GM21360 (cell line): ENCODE measurements at regions not wholly inside any gene's neighbourhood (a gene's known extent, or its start where the extent isn't known, plus 50 kb on each side); places are given as distances from the start of the nearest gene placed in this dataset.
"Not testable (repeated sequence)": the region's sequence is repeated elsewhere in the genome, so short reads cannot be mapped to it uniquely, and the experiment has no call there.

Source experiments
- ATAC-seq: cut with Tn5 transposase; IDR thresholded peaks from one replicate; pipeline ENCODE4 v1.9.1; 2021; ENCODE audit warnings: mild to moderate bottlenecking, moderate library complexity; ENCODE audit not compliant: unreplicated experiment

- no peak for ATAC-seq
Measured at GRCh38 chr21:35548904-35549615, 500.0 kb upstream of the RUNX1 start.

GRCh38 chr21:35547946-35548774 is 499.1 kb upstream of the RUNX1 start:
- no peak for ATAC-seq

- no peak for ATAC-seq
Measured at GRCh38 chr21:35543746-35544145, 494.6 kb upstream of the RUNX1 start.

DNA sequence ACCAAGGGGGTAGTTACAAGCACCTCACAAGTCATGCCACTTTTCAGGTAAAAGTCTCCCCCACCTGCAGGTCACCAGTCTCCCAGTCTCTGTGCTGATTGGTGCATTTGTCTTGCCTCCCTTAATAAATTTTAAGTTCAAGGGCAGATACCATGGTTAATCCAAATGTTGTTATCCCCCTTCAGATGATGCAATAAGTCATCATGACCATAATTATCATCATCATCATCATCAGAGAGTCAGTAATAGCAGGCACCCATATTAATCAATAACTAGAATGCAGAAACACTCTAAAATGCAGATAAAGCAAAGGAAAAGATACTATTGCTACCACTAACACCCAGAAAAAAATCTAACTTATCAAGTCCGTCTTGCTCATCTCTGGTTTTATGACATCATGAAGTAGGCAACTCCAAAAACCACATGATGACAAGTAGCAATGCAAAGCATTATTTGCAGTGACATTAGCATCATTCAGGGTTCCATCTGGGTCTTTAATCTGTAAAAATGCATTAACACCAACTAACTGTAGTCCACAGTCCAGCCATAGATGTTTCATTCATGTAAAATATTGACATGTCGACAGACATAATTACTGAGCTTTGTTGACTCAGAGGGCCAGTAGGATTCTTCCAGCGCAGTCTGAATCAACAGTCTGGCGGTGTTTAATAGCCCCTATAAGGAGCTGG is 492.0 kb upstream of the RUNX1 start:
- ATAC-seq: no peak

- no peak for ATAC-seq
Measured at GRCh38 chr21:35538386-35538785, 489.3 kb upstream of the RUNX1 start.

- no peak for ATAC-seq
Measured at GRCh38 chr21:35537604-35538003, 488.5 kb upstream of the RUNX1 start.

DNA sequence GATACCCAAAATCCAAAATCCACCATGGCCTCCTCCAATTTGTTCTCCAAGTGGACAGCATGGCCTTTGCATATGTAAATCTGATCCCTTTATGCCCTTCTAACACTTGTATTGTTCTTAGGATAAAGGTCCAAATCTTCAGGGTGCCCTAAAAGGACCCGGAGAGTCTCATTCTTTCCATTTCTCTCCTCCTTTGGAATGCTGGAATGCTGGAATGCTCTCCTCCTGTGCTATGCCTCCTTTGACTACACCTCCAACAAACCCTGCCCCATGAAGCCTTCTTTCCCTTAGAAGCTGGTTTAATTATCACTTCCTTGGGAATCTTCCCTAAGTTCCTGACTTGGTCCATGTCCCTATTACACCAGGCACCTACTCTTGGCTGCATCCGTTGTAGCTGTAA is 484.8 kb upstream of the RUNX1 start:
- ATAC-seq: no peak

- no peak for ATAC-seq
Measured at GRCh38 chr21:35530766-35531165, 481.7 kb upstream of the RUNX1 start.

DNA sequence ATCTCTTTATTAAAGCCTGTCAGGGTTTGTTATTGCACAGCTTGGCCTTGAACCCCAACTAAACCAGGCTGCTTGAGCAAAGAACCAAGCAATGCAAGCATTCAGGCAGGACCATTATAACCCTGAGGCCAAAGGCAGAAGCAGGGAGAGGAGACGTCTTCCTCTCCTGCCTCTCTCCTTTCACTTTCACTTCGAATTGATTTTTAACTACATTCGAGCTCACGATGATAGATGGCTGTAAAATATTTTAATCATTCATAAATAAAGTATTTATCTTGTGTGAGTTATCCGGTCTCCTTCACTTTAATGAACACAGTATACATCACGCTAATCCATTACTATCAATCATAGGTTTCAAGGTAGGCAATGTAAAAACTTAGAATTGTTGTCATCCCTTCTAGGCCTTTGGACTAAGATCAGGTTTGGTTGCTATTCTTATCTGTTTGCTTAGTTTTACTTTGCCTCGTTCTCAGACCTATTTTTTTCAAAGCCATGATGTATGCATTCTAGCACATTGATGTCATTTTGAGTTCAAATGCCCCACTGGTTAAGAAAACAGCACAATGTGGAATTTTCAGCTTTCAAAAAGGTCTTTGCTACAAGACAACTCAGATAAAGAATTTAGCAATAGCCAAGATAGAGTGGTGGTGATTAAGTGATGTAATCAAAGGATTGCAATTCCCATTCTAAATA is 480.2 kb upstream of the RUNX1 start:
- ATAC-seq: no peak

GRCh38 chr21:35528116-35529042 is 479.3 kb upstream of the RUNX1 start:
- no peak for ATAC-seq

DNA sequence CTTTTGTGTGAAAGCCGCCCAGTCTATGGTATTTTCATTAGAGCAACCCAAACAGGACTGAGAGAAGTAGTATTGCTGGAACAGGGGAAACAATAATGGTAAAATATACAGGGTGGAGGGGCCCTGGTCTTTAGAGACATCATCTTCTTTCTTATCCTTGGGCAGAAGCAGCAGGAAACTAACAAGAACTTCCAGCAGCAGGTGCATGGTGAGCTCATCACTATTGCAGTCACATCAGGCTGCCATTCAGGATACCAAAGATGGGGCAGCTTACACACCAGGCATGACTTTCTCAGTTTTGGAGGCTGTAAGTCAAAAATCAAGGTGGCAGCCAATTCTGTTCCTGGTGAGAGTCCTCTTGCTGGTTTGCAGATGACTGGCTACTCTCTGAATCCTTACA is 478.3 kb upstream of the RUNX1 start:
- no peak for ATAC-seq

DNA sequence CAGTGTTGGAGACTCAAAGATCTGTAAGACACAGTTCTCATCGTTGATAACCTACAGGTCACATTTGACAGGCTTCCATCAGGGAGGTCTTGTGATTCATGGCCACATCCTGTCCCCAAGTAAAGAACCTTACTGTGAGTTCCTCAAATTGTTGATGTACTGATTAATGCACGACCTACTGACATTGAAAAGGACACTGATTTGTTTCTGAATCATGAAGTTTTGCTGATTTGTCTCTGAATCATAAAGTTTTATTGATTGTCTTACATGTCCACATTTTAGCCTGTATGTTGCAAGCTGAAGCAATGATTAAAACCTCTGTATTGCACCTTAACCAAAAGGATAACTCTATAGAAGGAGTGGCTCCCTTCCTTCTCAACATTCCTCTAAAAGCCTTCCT is 476.3 kb upstream of the RUNX1 start:
- ATAC-seq: no peak

DNA sequence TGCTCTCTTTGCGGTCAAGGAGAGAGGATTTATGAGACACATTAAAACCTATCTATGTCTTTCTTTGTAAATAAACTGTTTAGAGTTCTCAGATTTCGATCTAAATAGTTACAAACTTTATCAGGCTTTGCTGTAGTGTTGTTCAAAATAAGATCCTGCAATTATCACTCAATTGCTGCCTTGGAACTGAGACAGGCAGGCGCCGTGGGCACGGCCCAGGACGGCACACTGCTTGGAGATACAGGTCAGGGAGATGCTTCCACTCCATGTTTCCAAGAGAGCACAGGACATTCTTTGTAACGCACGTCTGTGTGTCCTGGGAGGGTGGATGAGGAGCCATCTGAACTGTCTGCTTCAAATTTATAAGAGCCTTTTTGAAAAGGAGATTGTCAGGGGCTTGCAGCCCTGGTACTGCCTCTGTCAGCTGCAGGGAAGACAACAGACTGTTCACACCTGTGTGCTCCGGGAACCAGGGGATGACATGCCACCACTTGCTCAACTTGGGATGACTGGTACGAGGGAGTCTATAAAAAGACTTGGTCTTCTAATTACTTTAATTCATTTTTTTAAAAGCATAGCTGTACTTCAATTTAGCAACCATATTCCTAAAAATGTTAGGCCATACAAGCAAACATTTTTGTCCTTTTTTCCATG is 472.9 kb upstream of the RUNX1 start:
- no peak for ATAC-seq

GRCh38 chr21:35521293-35521692 is 472.2 kb upstream of the RUNX1 start:
- ATAC-seq: no peak

DNA sequence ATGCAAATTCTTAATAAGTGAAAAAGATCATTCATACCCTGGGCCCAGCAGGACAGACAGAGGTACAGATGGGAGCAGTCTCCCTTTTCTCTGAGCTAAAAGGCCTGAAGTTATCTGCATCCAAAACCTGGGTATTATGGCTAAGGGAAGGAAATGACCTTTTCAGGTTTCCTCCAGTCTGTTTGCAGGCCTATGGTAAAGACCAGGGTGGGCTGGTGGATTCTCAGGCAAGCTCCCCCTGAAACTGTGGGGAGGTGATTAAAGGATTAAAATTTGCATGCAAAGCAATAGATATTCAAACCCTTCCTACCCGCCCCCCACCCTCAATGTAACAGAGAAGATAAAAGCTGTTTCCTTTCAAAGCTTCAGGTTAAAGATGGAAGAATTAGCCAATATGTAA is 471.8 kb upstream of the RUNX1 start:
- ATAC-seq: no peak

DNA sequence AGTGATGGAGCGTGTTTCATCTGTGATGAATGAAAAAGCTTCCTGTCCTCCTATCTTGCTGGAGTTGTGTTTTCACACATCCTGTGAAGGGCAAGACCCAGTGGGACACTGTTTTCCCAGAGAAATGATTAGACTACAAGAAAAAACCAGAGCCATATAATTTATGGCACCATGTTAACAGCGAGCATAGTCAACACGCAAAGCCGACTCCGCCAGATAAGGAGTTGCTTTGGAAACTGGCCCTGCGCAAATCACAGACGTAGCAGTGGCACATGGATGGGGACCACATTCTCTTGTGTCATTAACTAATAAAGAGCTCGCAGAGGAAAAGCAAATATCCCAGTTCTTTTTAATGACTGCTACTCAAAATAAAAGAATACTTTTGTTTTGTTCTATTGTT is 471.2 kb upstream of the RUNX1 start:
- no peak for ATAC-seq

- ATAC-seq: no peak
Measured at GRCh38 chr21:35517865-35518264, 468.8 kb upstream of the RUNX1 start.

DNA sequence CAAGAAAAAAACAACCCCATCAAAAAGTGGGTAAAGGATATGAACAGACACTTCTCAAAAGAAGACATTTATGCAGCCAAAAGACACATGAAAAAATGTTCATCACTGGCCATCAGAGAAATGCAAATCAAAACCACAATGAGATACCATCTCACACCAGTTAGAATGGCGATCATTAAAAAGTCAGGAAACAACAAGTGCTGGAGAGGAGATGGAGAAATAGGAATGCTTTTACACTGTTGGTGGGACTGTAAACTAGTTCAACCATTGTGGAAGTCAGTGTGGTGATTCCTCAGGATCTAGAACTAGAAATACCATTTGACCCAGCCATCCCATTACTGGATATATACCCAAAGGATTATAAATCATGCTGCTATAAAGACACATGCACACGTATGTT is 467.2 kb upstream of the RUNX1 start:
- not testable (repeated sequence) for ATAC-seq

- no peak for ATAC-seq
Measured at GRCh38 chr21:35512346-35512745, 463.2 kb upstream of the RUNX1 start.

GRCh38 chr21:35511696-35512162 is 462.6 kb upstream of the RUNX1 start:
- no peak for ATAC-seq
